K562 (cell line): ENCODE measurements at regions not wholly inside any gene's neighbourhood (a gene's known extent, or its start where the extent isn't known, plus 50 kb on each side); places are given as distances from the start of the nearest gene placed in this dataset.

Experiments
- ATAC-seq: fragments of 200-7000 bp; cut with Tn5 transposase; 3 replicates; pipeline ENCODE4 v1.9.1; 2020; ENCODE audit warnings: moderate library complexity
- BruUV-seq: library from RNA; stranded (reverse); fragments of 400-500 nt; replicated peaks from 2 replicates; lab custom pipeline; 2021; lab: Mats Ljungman, UMichigan
- CTCF ChIA-PET: fragments of 300-600 bp; formaldehyde crosslinking; extraction: SDS; loops from one replicate; lab custom pipeline; 2021; ENCODE audit warnings: low intra/inter-chr PET ratio; lab: Yijun Ruan, JAX
- POLR2A ChIA-PET: fragments of 300-600, 350-650 bp; sonication (Branson Sonifier 250); formaldehyde crosslinking; extraction: SDS; loops from one replicate; lab custom pipeline; 2021; ENCODE audit warnings: antibody characterized with exemption, inconsistent platforms; lab: Yijun Ruan, JAX
- DNase-seq, 4 experiments: peaks; one replicate each; pipeline versions ENCODE4 v3.0.0 to v3.0.0-alpha.2; 2011 to 2018; ENCODE audit warnings: low spot score in 3 of 4, mixed read lengths in 3 of 4; ENCODE audit errors: extremely low read depth in 1 of 4
- FAIRE-seq: peaks from 2 replicates; lab custom pipeline; 2011; peaks lifted over from hg19 to GRCh38; lab: Jason Lieb, UNC
- H2AFZ ChIP-seq: 2 replicates; pipeline ENCODE4 v1.6.0; 2011; ENCODE audit warnings: low read depth, low read length, control low read depth, inconsistent platforms
- H3K27ac ChIP-seq: fragments of 200-600 bp; 3 replicates; pipeline ENCODE4 v1.8.0; 2011; ENCODE audit warnings: low read depth, mild to moderate bottlenecking, control low read depth, inconsistent platforms, low read length, moderate library complexity, mixed read lengths; ENCODE audit errors: extremely low read depth
- H3K27me3 ChIP-seq, 2 experiments: fragments of 300-600 bp in 1 of 2; 2 replicates in 1 of 2; 3 replicates in 1 of 2; pipeline versions ENCODE4 v1.6.0 to v1.8.0; 2011; ENCODE audit warnings: inconsistent platforms in 2 of 2, low read length in 2 of 2, mild to moderate bottlenecking in 1 of 2, mixed read lengths in 1 of 2, moderate library complexity in 1 of 2; ENCODE audit not compliant: control insufficient read depth in 2 of 2, insufficient read depth in 2 of 2
- H3K36me3 ChIP-seq: fragments of 300-600 bp; 3 replicates; pipeline ENCODE4 v1.8.0; 2011; ENCODE audit warnings: mild to moderate bottlenecking, low read length, inconsistent platforms; ENCODE audit not compliant: control insufficient read depth, insufficient read depth
- H3K4me1 ChIP-seq, 2 experiments: fragments of 200-600 bp in 1 of 2; replicated peaks in 1 of 2; 2 replicates in 1 of 2; 3 replicates in 1 of 2; pipeline versions ENCODE4 v1.5.1 to v1.8.0; 2011; ENCODE audit warnings: inconsistent platforms in 2 of 2, low read length in 2 of 2, mild to moderate bottlenecking in 1 of 2, mixed read lengths in 1 of 2, moderate library complexity in 1 of 2; ENCODE audit not compliant: control insufficient read depth in 2 of 2, insufficient read depth in 2 of 2
- H3K4me2 ChIP-seq: 2 replicates; pipeline ENCODE4 v1.6.1; 2011; ENCODE audit warnings: low read length, control low read depth, inconsistent platforms, mixed read lengths; ENCODE audit not compliant: insufficient read depth
- H3K4me3 ChIP-seq: fragments of 200-600 bp; sonication (generic), shearing (Covaris generic); 2 replicates; pipeline ENCODE4 v1.5.1; 2016; ENCODE audit warnings: control low read depth, inconsistent platforms
- H3K79me2 ChIP-seq: fragments of 200-600 bp; 3 replicates; pipeline ENCODE4 v1.8.0; 2011; ENCODE audit warnings: low read length, inconsistent platforms; ENCODE audit not compliant: control insufficient read depth, insufficient read depth
- H3K9ac ChIP-seq, 2 experiments: 2 replicates each; pipeline versions ENCODE4 v1.6.0 to v1.6.1; 2011; ENCODE audit warnings: low read depth in 2 of 2, low read length in 2 of 2, control low read depth in 1 of 2, inconsistent platforms in 1 of 2, mild to moderate bottlenecking in 1 of 2, mixed read lengths in 1 of 2; ENCODE audit not compliant: insufficient read depth in 1 of 2
- H3K9me1 ChIP-seq: one replicate; pipeline ENCODE4 v1.6.0; 2011; ENCODE audit warnings: inconsistent platforms, mild to moderate bottlenecking, low read length, moderate library complexity; ENCODE audit not compliant: control insufficient read depth, insufficient read depth
- H3K9me3 ChIP-seq: replicated peaks from 2 replicates; pipeline ENCODE4 v1.5.1; 2011; ENCODE audit warnings: low read depth, low read length, inconsistent platforms; ENCODE audit not compliant: control insufficient read depth, insufficient read depth
- H4K20me1 ChIP-seq: replicated peaks from 2 replicates; pipeline ENCODE4 v1.6.1; 2011; ENCODE audit warnings: low read length, inconsistent platforms, mixed read lengths; ENCODE audit not compliant: control insufficient read depth, insufficient read depth
- ARNT ChIP-seq, 2 experiments: fragments of 450-650 bp; IDR thresholded peaks; 2 replicates each; pipeline ENCODE4 v1.6.1; 2016; ENCODE audit warnings: mild to moderate bottlenecking in 1 of 2
- NFE2 ChIP-seq: IDR thresholded peaks from 2 replicates; pipeline ENCODE4 v1.6.1; 2014; ENCODE audit warnings: antibody characterized with exemption, low read depth
- PURB ChIP-seq: sonication (generic); formaldehyde crosslinking; IDR thresholded peaks from 2 replicates; pipeline ENCODE4 v1.9.0; 2021; ENCODE audit warnings: low read depth, mild to moderate bottlenecking, missing genetic modification reagents
- RB1 ChIP-seq: fragments of 450-650 bp; IDR thresholded peaks from 2 replicates; pipeline ENCODE4 v1.6.1; 2017; ENCODE audit warnings: low read depth, mild to moderate bottlenecking
- SRSF7 ChIP-seq: fragments of 200-400 bp; formaldehyde crosslinking; optimal IDR thresholded peaks from 2 replicates; pipeline ENCODE3; 2017; ENCODE audit warnings: mild to moderate bottlenecking, low read depth, low read length
- TEAD4 ChIP-seq, 2 experiments: sonication (generic) in 1 of 2; formaldehyde crosslinking in 1 of 2; IDR thresholded peaks; 2 replicates each; pipeline versions ENCODE4 v1.6.1 to v1.8.0; 2012 to 2022; ENCODE audit warnings: borderline replicate concordance in 1 of 2, inconsistent platforms in 1 of 2, low read length in 1 of 2, mild to moderate bottlenecking in 1 of 2, missing genetic modification reagents in 1 of 2
- ZNF197 ChIP-seq: fragments of 200-800 bp; sonication (Bioruptor generic); IDR thresholded peaks from 2 replicates; pipeline ENCODE4 v1.6.1; 2016; ENCODE audit warnings: low read depth, missing genetic modification characterization, missing compliant biosample characterization
- ZNF324 ChIP-seq: fragments of 250-450 bp; sonication (Bioruptor Pico); IDR thresholded peaks from 2 replicates; pipeline ENCODE4 v1.4.0; 2020; ENCODE audit warnings: mild to moderate bottlenecking
- WGBS: fragments of 100-300 bp; shearing (Covaris generic); methylation state at CpG from one replicate; pipeline ENCODE4 v1.1.6; 2016; ENCODE audit warnings: low coverage, mixed read lengths; ENCODE audit not compliant: insufficient coverage; ENCODE audit errors: missing lambda C conversion rate; 5-methylcytosine and 5-hydroxymethylcytosine counted together
- in situ Hi-C: fragments of 300-500 bp; cut with MboI; formaldehyde crosslinking; loops from 4 replicates; pipeline ENCODE4 v1.15.0; 2018; ENCODE audit warnings: inconsistent platforms, mixed read lengths
- intact Hi-C: fragments of 100-400 bp; cut with micrococcal nuclease; formaldehyde crosslinking; loops from 2 replicates; pipeline ENCODE4 v1.14.2; 2022
- TF ChIP-seq, protein P1 (sequence below): fragments of 250-450 bp; sonication (Bioruptor Pico); IDR thresholded peaks from 2 replicates; pipeline ENCODE4 v1.4.0; 2020; ENCODE audit warnings: mild to moderate bottlenecking, moderate library complexity
- TF ChIP-seq, protein P2 (sequence below): fragments of 450-650 bp; formaldehyde crosslinking; IDR thresholded peaks from 2 replicates; pipeline ENCODE4 v1.4.0; 2022; ENCODE audit warnings: missing genetic modification characterization

DNA sequence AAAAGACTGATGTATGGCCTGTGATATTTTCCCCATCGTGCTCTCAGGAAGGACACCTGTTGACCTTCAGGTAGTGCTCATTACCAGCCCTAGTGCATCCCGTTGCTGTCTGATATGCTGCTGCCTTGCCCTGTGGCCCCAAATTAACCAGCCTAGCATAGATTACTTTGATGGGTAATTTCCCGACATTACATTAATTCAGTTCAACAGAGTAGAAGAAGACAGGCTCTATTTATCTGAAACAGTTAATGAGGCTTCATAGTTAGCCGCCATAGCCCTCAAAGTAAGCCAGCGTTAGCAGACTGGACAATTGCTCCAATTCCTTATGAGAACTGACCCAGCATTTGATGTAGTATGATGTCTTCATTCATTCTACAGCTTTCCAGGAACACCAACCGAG, 257.6 kb downstream of the OLFM3 start:
- Histone ChIP-seq H3K9me1 (no peaks in the 10 kb centered on the region), H3K36me3 (no peaks in the 10 kb centered on the region), H2AFZ (no peak overlapping the region), H3K4me1 (no peaks in the 10 kb centered on the region), H3K27me3 (no peaks in the 10 kb centered on the region), H3K4me3 (no peak overlapping the region), H3K4me2 (no peak overlapping the region), H3K27ac (no peak overlapping the region), H4K20me1 (no peaks in the 10 kb centered on the region), H3K9ac (no peak overlapping the region), H3K79me2 (no peaks in the 10 kb centered on the region), H3K9me3 (no peaks in the 10 kb centered on the region)
- WGBS: 0% methylated on average over 6 of the region's 6 CpGs
- TF ChIP-seq RB1 (no peak), NFE2 (no peak), SRSF7 (no peak), PURB (CRISPR knock-in tag) (no peak), TEAD4 (IDR thresholded peaks at IDR 0.05; ENCODE audit: low read length) (no peak), TEAD4 (CRISPR knock-in tag; IDR thresholded peaks at IDR 0.05; ENCODE audit: borderline replicate concordance) (no peak), ZNF324 (CRISPR knock-in tag) (no peak), ZNF197 (CRISPR knock-in tag) (no peak), ARNT (IDR thresholded peaks at IDR 0.05) (no peak)
- TF ChIP-seq, protein P1, sequence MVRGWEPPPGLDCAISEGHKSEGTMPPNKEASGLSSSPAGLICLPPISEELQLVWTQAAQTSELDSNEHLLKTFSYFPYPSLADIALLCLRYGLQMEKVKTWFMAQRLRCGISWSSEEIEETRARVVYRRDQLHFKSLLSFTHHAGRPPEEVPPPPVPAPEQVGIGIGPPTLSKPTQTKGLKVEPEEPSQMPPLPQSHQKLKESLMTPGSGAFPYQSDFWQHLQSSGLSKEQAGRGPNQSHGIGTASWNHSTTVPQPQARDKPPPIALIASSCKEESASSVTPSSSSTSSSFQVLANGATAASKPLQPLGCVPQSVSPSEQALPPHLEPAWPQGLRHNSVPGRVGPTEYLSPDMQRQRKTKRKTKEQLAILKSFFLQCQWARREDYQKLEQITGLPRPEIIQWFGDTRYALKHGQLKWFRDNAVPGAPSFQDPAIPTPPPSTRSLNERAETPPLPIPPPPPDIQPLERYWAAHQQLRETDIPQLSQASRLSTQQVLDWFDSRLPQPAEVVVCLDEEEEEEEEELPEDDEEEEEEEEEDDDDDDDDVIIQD: no peak
- TF ChIP-seq, protein P2, sequence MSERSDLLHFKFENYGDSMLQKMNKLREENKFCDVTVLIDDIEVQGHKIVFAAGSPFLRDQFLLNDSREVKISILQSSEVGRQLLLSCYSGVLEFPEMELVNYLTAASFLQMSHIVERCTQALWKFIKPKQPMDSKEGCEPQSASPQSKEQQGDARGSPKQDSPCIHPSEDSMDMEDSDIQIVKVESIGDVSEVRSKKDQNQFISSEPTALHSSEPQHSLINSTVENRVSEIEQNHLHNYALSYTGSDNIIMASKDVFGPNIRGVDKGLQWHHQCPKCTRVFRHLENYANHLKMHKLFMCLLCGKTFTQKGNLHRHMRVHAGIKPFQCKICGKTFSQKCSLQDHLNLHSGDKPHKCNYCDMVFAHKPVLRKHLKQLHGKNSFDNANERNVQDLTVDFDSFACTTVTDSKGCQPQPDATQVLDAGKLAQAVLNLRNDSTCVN: no peak
- intact Hi-C loops (no loop called here), in situ Hi-C loops (no loop called here)
- CTCF ChIA-PET: no interaction called here
- ATAC-seq (no peak), DNase-seq (no peak), FAIRE-seq (no peak)
- POLR2A ChIA-PET: no interaction called here
- no TSS peak for BruUV-seq
